ENCODE measurements at regions not wholly inside any gene's neighbourhood (a gene's known extent, or its start where the extent isn't known, plus 50 kb on each side); places are given as distances from the start of the nearest gene placed in this dataset.

- H3K9ac ChIP-seq (ENCODE audit: insufficient read depth in 1 of 2, low read depth in 2 of 2, low read length in 2 of 2), result no peak overlapping the region
- H3K9me3 ChIP-seq (replicated peaks; ENCODE audit: control insufficient read depth, insufficient read depth, low read depth, low read length), result no peaks in the 10 kb centered on the region
- CTCF ChIA-PET (ENCODE audit: low intra/inter-chr PET ratio), result no interaction called here
- FAIRE-seq, result no peak
- H3K27me3 ChIP-seq (ENCODE audit: control insufficient read depth in 2 of 2, insufficient read depth in 2 of 2, low read length in 2 of 2), result no peaks in the 10 kb centered on the region
- POLR2A ChIA-PET, result no interaction called here
- in situ Hi-C loops (cut with MboI) (no loop called here), intact Hi-C loops (cut with micrococcal nuclease) (no loop called here)
- H3K4me1 ChIP-seq (replicated peaks in 1 of 2; ENCODE audit: control insufficient read depth in 2 of 2, insufficient read depth in 2 of 2, low read length in 2 of 2), result no peaks in the 10 kb centered on the region
- no TSS peak for BruUV-seq (replicated peaks)
- H3K4me2 ChIP-seq (ENCODE audit: insufficient read depth, low read length), result no peak overlapping the region
- H2AFZ ChIP-seq (ENCODE audit: low read depth, low read length), result no peak overlapping the region
- no peak for DNase-seq (ENCODE audit: extremely low read depth in 1 of 4, low spot score in 3 of 4)
- no peaks in the 10 kb centered on the region for H3K79me2 ChIP-seq (ENCODE audit: control insufficient read depth, insufficient read depth, low read length)
- TF ChIP-seq ZNF41 (CRISPR knock-in tag; conservative IDR thresholded peaks at IDR 0.05) (no peak), ZNF133 (CRISPR knock-in tag; IDR thresholded peaks at IDR 0.05) (no peak), BRD9 (IDR thresholded peaks at IDR 0.05; ENCODE audit: low read depth, partially characterized antibody) (no peak), PURB (CRISPR knock-in tag; IDR thresholded peaks at IDR 0.05; ENCODE audit: low read depth) (no peak), C11orf30 (IDR thresholded peaks at IDR 0.05; ENCODE audit: low read depth) (no peak), ZNF740 (CRISPR knock-in tag; IDR thresholded peaks at IDR 0.05) (no peak), ZNF740 (tag; IDR thresholded peaks at IDR 0.05) (no peak)
- 0% methylated on average over 1 of the region's 1 CpG for WGBS (ENCODE audit: insufficient coverage, low coverage, missing lambda C conversion rate)
- H3K36me3 ChIP-seq (ENCODE audit: control insufficient read depth, insufficient read depth, low read length), result no peaks in the 10 kb centered on the region
- H3K27ac ChIP-seq (ENCODE audit: extremely low read depth, low read depth, low read length), result no peak overlapping the region
- no peak overlapping the region for H3K4me3 ChIP-seq
- no peak for ATAC-seq
- no peaks in the 10 kb centered on the region for H4K20me1 ChIP-seq (replicated peaks; ENCODE audit: control insufficient read depth, insufficient read depth, low read length)
- H3K9me1 ChIP-seq (ENCODE audit: control insufficient read depth, insufficient read depth, low read length), result no peaks in the 10 kb centered on the region
These were observed 74.5 kb upstream of the SPINK5 start for GRCh38 chr5:147989239-147989638.

Data from K562 (cell line).